NT2/D1 (cell line): ENCODE measurements at regions not wholly inside any gene's neighbourhood (a gene's known extent, or its start where the extent isn't known, plus 50 kb on each side); places are given as distances from the start of the nearest gene placed in this dataset.

ENCODE experiments used
- DNase-seq: peaks from one replicate; pipeline ENCODE4 v3.0.0-alpha.2; 2011; ENCODE audit warnings: low read depth, low spot score
- H3K27me3 ChIP-seq: 2 replicates; pipeline ENCODE4 v1.6.0; 2011; ENCODE audit warnings: mild to moderate bottlenecking; ENCODE audit not compliant: insufficient read length, insufficient read depth
- H3K36me3 ChIP-seq: 2 replicates; pipeline ENCODE4 v1.6.1; 2011; ENCODE audit warnings: mild to moderate bottlenecking, low read length, mixed read lengths; ENCODE audit not compliant: insufficient read depth, insufficient read length
- H3K4me1 ChIP-seq: 2 replicates; pipeline ENCODE4 v1.5.1; 2011; ENCODE audit not compliant: insufficient read depth, insufficient read length
- H3K4me3 ChIP-seq: 2 replicates; pipeline ENCODE4 v1.5.1; 2011; ENCODE audit warnings: low read depth; ENCODE audit not compliant: insufficient read length
- H3K9ac ChIP-seq: 2 replicates; pipeline ENCODE4 v1.6.0; 2011; ENCODE audit warnings: low read depth; ENCODE audit not compliant: insufficient read length
- H3K9me3 ChIP-seq: 2 replicates; pipeline ENCODE4 v1.5.1; 2011; ENCODE audit warnings: mild to moderate bottlenecking, low read length; ENCODE audit not compliant: insufficient read depth
- SUZ12 ChIP-seq: IDR thresholded peaks from 2 replicates; pipeline ENCODE4 v1.6.1; 2011; ENCODE audit not compliant: insufficient read length, insufficient read depth; ENCODE audit errors: extremely low read depth
- YY1 ChIP-seq: IDR thresholded peaks from 2 replicates; pipeline ENCODE4 v1.6.1; 2011; ENCODE audit not compliant: insufficient read length, insufficient read depth
- ZNF274 ChIP-seq: IDR thresholded peaks from 2 replicates; pipeline ENCODE4 v1.6.1; 2011; ENCODE audit warnings: mild to moderate bottlenecking, low read depth, low read length

DNA sequence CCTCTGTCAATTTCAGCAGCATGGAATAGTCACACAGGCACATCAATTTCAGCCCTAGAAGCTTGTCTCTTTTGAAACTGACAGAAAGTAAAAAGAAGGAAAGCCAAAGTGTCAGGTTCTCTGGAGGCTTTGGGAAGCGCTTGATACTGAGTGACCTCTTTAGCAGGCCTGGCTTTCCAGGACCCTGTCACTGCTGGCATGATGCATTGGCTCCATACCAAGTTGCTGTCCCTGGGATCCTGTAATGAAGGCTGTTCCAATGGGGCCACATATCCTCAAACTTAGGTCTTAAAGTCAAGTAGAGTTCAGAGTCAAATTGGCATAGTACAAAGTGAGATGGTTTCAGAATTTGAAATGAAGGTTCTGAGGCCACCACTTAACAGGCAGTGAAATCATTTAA lies 640.9 kb downstream of the SQOR start:
- TF ChIP-seq SUZ12 = no peak
- TF ChIP-seq ZNF274 = no peak
- no peak for TF ChIP-seq YY1
- H3K4me1 ChIP-seq = no peaks in the 10 kb centered on the region
- no peaks in the 10 kb centered on the region for H3K9me3 ChIP-seq
- DNase-seq = no peak
- H3K4me3 ChIP-seq = no peak overlapping the region
- no peaks in the 10 kb centered on the region for H3K27me3 ChIP-seq
- no peaks in the 10 kb centered on the region for H3K36me3 ChIP-seq
- H3K9ac ChIP-seq = no peak overlapping the region

DNA sequence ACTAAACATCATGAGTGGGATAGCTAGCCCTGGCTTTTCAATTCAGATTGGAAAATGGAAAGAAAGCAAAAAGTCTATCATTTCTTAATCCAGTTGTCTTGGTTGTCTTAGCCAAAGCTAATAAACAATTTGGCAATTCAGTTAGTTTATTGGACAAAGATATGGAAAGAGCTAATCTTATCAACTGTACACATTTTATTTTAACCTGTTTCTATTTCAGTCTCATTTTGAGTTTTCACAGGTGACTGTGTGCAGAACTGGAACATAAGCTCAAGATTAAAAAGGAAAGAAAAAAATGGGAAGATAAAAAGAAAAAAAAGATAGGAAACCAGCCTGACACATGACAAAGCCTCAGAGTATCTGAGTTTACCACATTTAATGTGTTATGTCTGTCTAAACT lies 642.6 kb downstream of the SQOR start:
- H3K9ac ChIP-seq = no peak overlapping the region
- no peak for TF ChIP-seq ZNF274
- no peak for TF ChIP-seq YY1
- no peak for TF ChIP-seq SUZ12
- no peak overlapping the region for H3K4me3 ChIP-seq
- DNase-seq = no peak
- no peaks in the 10 kb centered on the region for H3K36me3 ChIP-seq
- H3K4me1 ChIP-seq = no peaks in the 10 kb centered on the region
- H3K9me3 ChIP-seq = no peaks in the 10 kb centered on the region
- no peaks in the 10 kb centered on the region for H3K27me3 ChIP-seq

DNA sequence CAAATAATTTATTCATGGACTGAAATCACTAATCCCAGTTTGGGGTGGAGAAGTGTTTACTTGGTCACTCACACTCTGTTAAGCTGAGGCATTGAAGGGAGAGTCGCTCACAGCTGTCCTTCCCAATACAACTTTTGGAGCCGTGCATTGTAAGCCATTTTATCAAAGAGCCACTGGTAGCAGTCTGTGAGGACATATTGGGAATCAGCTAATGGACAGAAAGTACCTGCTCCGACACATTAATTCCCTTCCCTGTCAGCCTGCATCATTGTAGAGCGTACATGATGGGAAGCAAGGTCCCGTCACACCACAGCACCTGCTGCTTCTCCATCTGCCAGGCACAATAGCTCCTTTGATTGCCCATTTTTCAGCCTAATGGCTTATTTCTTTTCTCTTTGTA lies 643.2 kb downstream of the SQOR start:
- no peak overlapping the region for H3K9ac ChIP-seq
- H3K9me3 ChIP-seq = no peaks in the 10 kb centered on the region
- no peak for TF ChIP-seq YY1
- no peak for TF ChIP-seq SUZ12
- no peak for TF ChIP-seq ZNF274
- H3K27me3 ChIP-seq = no peaks in the 10 kb centered on the region
- H3K36me3 ChIP-seq = no peaks in the 10 kb centered on the region
- H3K4me1 ChIP-seq = no peaks in the 10 kb centered on the region
- H3K4me3 ChIP-seq = no peak overlapping the region
- no peak for DNase-seq

DNA sequence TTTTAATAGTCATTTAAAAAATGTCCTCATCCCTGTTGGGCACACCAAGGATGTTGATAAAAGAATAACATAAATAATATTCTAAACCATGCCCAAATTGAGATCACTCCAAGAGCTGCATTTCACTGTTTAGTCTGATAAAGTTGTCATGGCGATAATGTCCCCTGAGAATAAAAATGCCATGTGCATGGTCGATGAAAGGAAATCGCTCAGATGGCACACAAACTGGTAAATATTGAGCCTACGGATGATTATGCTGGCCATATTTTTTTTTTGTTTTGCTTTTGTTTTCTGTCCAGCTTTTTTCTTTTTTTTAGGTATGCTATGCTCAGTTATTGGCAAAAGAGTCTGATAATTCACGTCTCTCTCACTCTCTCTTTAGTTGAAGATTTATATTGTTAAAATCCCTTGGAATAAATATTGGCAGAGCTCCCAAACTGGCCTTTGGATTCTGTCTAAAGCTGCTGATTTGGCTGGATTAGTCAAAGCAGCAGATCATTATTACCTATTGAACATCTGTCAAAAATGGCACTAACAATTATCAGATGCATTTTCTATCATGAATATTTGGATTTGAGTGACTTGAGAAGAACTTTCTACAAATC lies 643.8 kb downstream of the SQOR start:
- no peak overlapping the region for H3K4me3 ChIP-seq
- H3K27me3 ChIP-seq = no peaks in the 10 kb centered on the region
- no peaks in the 10 kb centered on the region for H3K4me1 ChIP-seq
- H3K9ac ChIP-seq = no peak overlapping the region
- TF ChIP-seq SUZ12 (no peak), ZNF274 (no peak), YY1 (no peak)
- no peaks in the 10 kb centered on the region for H3K9me3 ChIP-seq
- no peaks in the 10 kb centered on the region for H3K36me3 ChIP-seq
- no peak for DNase-seq

DNA sequence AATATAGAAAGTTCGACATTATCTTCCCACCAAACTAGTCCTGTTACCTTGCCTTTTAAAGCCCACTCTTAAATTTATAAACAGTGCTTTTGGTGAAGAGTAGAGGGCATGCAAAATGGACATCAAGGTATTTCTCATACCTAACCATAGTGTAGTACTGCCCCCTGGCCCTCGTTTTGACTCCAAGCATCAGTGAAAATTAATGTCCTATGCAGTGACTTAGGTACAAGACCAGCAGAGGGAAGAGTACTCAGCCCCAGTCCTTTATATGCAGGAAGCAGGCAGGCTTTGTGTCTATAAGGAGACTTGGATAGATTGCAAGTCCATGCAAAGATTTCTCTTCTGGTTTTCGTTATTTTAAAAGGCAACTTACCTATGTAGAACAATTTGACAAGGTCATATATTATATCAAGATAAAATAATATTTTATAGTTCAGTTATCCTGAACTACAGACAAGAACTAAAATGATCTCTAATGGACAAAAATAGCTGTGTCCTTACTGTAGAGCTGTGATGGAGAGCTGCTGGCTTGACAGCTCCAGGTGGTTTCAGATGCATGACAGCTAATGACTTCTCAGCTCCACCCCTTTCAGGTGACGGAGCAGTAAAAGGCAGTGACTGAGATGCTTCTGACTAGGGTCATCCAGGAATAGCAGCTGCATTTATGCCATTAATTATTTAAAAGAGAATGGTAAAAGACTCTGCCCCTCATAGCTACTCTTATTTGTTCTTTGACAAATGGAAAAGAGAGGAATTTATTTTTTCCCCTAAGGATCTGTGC lies 646.1 kb downstream of the SQOR start:
- Histone ChIP-seq H3K27me3 (no peaks in the 10 kb centered on the region), H3K4me3 (no peak overlapping the region), H3K9me3 (no peaks in the 10 kb centered on the region), H3K4me1 (no peaks in the 10 kb centered on the region), H3K36me3 (no peaks in the 10 kb centered on the region), H3K9ac (no peak overlapping the region)
- TF ChIP-seq SUZ12 (no peak), ZNF274 (no peak), YY1 (no peak)
- DNase-seq = peak; percentile 3

DNA sequence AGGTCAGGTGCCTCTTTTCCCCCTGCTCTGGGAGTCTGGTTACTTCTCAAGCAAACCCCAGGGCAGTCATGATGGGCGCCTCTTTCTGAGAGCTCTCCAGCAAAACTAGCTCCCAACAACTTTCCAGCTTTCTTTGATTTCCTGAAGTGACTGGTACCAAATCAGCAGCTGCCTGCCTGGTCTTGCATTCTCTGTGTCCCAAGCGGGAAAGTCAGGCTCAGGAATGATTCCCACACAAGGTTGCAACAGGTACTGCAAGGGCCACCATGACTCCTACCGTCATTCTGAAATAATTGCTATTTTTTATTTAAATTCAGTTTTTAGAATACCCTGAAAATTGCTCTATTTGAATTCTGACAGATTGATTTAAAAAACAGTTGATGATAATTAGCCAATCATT lies 658.7 kb downstream of the SQOR start:
- Histone ChIP-seq H3K4me3 (no peak overlapping the region), H3K9ac (no peak overlapping the region), H3K27me3 (no peaks in the 10 kb centered on the region), H3K36me3 (no peaks in the 10 kb centered on the region), H3K9me3 (no peaks in the 10 kb centered on the region), H3K4me1 (no peaks in the 10 kb centered on the region)
- DNase-seq = no peak
- TF ChIP-seq YY1 (no peak), ZNF274 (no peak), SUZ12 (no peak)

DNA sequence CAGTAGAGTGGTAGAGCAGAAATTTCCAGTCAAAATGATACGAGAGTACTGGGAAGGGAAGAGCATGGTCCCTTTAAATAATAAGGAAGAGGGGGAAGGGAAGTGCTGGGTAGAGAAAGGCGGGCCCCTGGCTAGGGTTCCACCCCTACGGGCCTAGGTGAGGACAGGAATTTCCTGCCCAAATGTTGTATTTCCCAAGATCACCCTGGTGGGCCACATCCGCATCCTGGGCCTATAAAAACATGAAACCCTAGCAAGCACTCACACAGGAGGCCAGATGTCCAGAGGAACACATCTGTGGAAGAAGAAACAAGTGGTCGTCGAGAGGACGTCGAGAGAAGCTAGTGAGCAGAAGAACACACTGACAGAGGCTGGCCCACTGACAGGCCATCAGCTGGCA lies 661.2 kb downstream of the SQOR start:
- Histone ChIP-seq H3K36me3 (no peaks in the 10 kb centered on the region), H3K9ac (no peak overlapping the region), H3K27me3 (no peaks in the 10 kb centered on the region), H3K9me3 (no peaks in the 10 kb centered on the region), H3K4me3 (no peak overlapping the region), H3K4me1 (no peaks in the 10 kb centered on the region)
- no peak for DNase-seq
- no peak for TF ChIP-seq ZNF274
- TF ChIP-seq SUZ12 = no peak
- no peak for TF ChIP-seq YY1
